Keratinocyte (primary cell): ENCODE measurements at regions not wholly inside any gene's neighbourhood (a gene's known extent, or its start where the extent isn't known, plus 50 kb on each side); places are given as distances from the start of the nearest gene placed in this dataset.

ENCODE experiments used
- DNase-seq: peaks from one replicate; pipeline ENCODE4 v3.0.0-alpha.2; 2011; ENCODE audit warnings: low read depth, missing footprints, low spot score
- FAIRE-seq: peaks from 2 replicates; lab custom pipeline; 2011; peaks lifted over from hg19 to GRCh38; lab: Jason Lieb, UNC
- H2AFZ ChIP-seq: 2 replicates; pipeline ENCODE4 v1.6.0; 2012; ENCODE audit warnings: low read length, control low read depth, inconsistent platforms; ENCODE audit not compliant: control insufficient read depth
- H3K27ac ChIP-seq: 2 replicates; pipeline ENCODE4 v1.5.1; 2011; ENCODE audit warnings: low read length; ENCODE audit not compliant: control insufficient read depth, insufficient read depth
- H3K27me3 ChIP-seq: 3 replicates; pipeline ENCODE4 v1.6.0; 2011; ENCODE audit warnings: low read length; ENCODE audit not compliant: control insufficient read depth, insufficient read depth; ENCODE audit errors: extremely low read depth
- H3K36me3 ChIP-seq, 2 experiments: 2 replicates in 1 of 2; 3 replicates in 1 of 2; pipeline ENCODE4 v1.5.1; 2011; ENCODE audit warnings: low read length in 2 of 2, mild to moderate bottlenecking in 1 of 2; ENCODE audit not compliant: control insufficient read depth in 2 of 2, insufficient read depth in 2 of 2; ENCODE audit errors: extremely low read depth in 1 of 2
- H3K4me1 ChIP-seq: 3 replicates; pipeline ENCODE4 v1.5.1; 2011; ENCODE audit warnings: low read length; ENCODE audit not compliant: control insufficient read depth, insufficient read depth; ENCODE audit errors: extremely low read depth
- H3K4me2 ChIP-seq: 3 replicates; pipeline ENCODE4 v1.6.0; 2011; ENCODE audit warnings: low read depth, low read length; ENCODE audit not compliant: control insufficient read depth, insufficient read depth; ENCODE audit errors: extremely low read depth
- H3K4me3 ChIP-seq, 3 experiments: fragments of 200-600 bp in 1 of 3; sonication (generic) in 1 of 3; 2 replicates in 2 of 3; 3 replicates in 1 of 3; pipeline ENCODE4 v1.5.1; 2011 to 2016; ENCODE audit warnings: low read length in 3 of 3, mild to moderate bottlenecking in 3 of 3, control low read depth in 2 of 3, inconsistent platforms in 1 of 3, low read depth in 1 of 3, mixed read lengths in 1 of 3, mixed run types in 1 of 3, moderate library complexity in 1 of 3; ENCODE audit not compliant: control insufficient read depth in 2 of 3, insufficient read depth in 2 of 3; ENCODE audit errors: extremely low read depth in 1 of 3
- H3K79me2 ChIP-seq: 2 replicates; pipeline ENCODE4 v1.6.0; 2012; ENCODE audit warnings: low read length; ENCODE audit not compliant: control insufficient read depth, insufficient read depth
- H3K9ac ChIP-seq: 3 replicates; pipeline ENCODE4 v1.6.0; 2011; ENCODE audit warnings: low read length; ENCODE audit not compliant: control insufficient read depth, insufficient read depth; ENCODE audit errors: extremely low read depth
- H3K9me1 ChIP-seq: 3 replicates; pipeline ENCODE4 v1.6.0; 2011; ENCODE audit warnings: low read length; ENCODE audit not compliant: control insufficient read depth, insufficient read depth; ENCODE audit errors: extremely low read depth
- H3K9me3 ChIP-seq: 2 replicates; pipeline ENCODE4 v1.5.1; 2012; ENCODE audit warnings: low read depth, low read length; ENCODE audit not compliant: control insufficient read depth
- H4K20me1 ChIP-seq: 3 replicates; pipeline ENCODE4 v1.6.0; 2011; ENCODE audit warnings: low read length; ENCODE audit not compliant: control insufficient read depth, insufficient read depth; ENCODE audit errors: extremely low read depth
- EZH2 ChIP-seq: IDR thresholded peaks from one replicate; pipeline ENCODE4 v1.6.1; 2012; ENCODE audit warnings: inconsistent platforms, mild to moderate bottlenecking, low read length, moderate library complexity
- dilution Hi-C: fragments of 300-500 bp; cut with MboI; formaldehyde crosslinking; loops from one replicate; pipeline ENCODE4 v1.7.0; 2020; ENCODE audit warnings: low sequenced_read_pairs; ENCODE audit not compliant: extremely low pct_ligation_motif_present
- TF ChIP-seq, protein P1 (sequence below), 3 experiments: IDR thresholded peaks in 1 of 3; conservative IDR thresholded peaks in 1 of 3; optimal IDR thresholded peaks in 1 of 3; 2 replicates in 2 of 3; 3 replicates in 1 of 3; pipeline versions ENCODE3 to v1.5.1; 2011; ENCODE audit warnings: low read length in 3 of 3, mild to moderate bottlenecking in 3 of 3, moderate library complexity in 2 of 3, control low read depth in 1 of 3, inconsistent platforms in 1 of 3; ENCODE audit not compliant: insufficient read depth in 2 of 3; ENCODE audit errors: extremely low read depth in 1 of 3

DNA sequence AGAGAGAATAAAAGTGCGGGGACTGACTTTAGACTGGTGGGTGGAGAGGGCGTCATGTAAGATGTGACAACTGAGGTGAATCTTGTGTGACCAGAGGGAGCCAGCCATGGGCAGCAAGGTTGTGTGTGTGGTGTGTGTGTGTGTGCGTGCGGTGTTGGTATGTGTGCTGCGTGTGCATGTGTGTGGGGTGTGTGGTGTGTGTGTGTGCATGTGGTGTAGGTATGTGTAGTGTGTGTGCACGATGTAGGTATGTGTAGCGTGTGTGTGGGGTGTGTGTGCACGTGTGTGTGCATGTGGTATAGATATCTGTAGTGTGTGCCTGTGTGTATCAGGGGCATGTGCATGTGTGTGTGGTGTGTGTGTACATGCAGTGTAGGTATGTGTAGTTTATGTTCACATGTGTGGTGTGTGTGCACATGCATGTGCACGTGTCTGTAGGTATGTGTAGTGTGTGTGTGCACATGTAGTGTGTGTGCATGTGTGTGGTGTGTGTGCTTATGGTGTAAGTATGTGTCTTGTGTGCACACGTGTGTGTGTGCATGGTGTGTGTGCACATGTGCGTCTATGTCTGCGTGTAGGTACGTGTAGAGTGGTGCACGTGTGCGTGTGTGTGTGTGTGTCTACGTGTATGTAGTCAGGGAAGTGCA lies 312.3 kb upstream of the MKI67 start:
- FAIRE-seq (no peak), DNase-seq (no peak)
- dilution Hi-C loops: no loop called here

DNA sequence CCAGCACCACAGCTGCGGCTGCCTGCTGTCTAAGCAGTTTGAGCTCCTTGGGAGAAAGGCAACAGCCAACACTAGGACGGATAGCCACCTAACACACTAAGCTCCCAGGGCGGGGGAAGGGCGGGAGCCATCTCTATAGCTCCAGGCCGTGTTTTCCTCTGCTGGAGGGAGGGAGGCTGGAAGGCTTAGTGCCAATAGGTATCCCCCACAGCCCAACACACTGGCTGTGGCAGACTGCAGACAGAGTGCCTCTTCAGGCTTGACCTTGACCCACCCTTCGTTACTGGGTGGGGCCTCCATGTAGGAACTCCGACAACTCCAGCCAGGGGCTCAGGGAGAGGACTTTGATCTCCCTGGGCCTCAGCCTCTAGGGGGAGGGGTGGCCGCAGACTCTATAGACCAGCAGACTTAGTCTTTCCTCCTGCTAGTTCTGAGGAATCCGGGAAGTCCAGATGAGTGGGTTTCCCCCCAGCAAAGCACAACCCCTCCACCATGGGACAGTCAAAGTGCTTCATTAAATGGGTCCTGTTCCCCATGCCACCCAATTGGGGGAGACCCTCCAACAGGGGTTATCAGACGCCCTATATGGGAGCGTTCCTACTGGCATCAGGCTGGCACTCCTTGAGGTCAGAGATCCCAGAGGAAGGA lies 314.4 kb upstream of the MKI67 start:
- Histone ChIP-seq H4K20me1 (no peaks in the 10 kb centered on the region), H3K79me2 (no peaks in the 10 kb centered on the region), H3K27ac (no peak overlapping the region), H3K27me3 (no peaks in the 10 kb centered on the region), H3K9ac (no peak overlapping the region), H3K4me2 (no peak overlapping the region), H3K4me1 (no peaks in the 10 kb centered on the region), H3K9me3 (peaks cover 7% of the 10 kb centered on the region), H3K36me3 (no peaks in the 10 kb centered on the region), H3K4me3 (no peak overlapping the region), H2AFZ (no peak overlapping the region), H3K9me1 (no peaks in the 10 kb centered on the region)
- dilution Hi-C loops: no loop called here
- DNase-seq (no peak), FAIRE-seq (no peak)
- TF ChIP-seq, protein P1, sequence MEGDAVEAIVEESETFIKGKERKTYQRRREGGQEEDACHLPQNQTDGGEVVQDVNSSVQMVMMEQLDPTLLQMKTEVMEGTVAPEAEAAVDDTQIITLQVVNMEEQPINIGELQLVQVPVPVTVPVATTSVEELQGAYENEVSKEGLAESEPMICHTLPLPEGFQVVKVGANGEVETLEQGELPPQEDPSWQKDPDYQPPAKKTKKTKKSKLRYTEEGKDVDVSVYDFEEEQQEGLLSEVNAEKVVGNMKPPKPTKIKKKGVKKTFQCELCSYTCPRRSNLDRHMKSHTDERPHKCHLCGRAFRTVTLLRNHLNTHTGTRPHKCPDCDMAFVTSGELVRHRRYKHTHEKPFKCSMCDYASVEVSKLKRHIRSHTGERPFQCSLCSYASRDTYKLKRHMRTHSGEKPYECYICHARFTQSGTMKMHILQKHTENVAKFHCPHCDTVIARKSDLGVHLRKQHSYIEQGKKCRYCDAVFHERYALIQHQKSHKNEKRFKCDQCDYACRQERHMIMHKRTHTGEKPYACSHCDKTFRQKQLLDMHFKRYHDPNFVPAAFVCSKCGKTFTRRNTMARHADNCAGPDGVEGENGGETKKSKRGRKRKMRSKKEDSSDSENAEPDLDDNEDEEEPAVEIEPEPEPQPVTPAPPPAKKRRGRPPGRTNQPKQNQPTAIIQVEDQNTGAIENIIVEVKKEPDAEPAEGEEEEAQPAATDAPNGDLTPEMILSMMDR (optimal IDR thresholded peaks at IDR 0.05 in 1 of 3, IDR thresholded peaks at IDR 0.05 in 1 of 3, conservative IDR thresholded peaks at IDR 0.05 in 1 of 3; ENCODE audit: extremely low read depth in 1 of 3, insufficient read depth in 2 of 3, low read length in 3 of 3): no peak

More for the DNA sequence above, 312.3 kb upstream of the MKI67 start:
- H3K9me1 ChIP-seq: no peaks in the 10 kb centered on the region
- H3K4me2 ChIP-seq: no peak overlapping the region
- H3K9ac ChIP-seq: no peak overlapping the region
- H4K20me1 ChIP-seq: no peaks in the 10 kb centered on the region
- no peaks in the 10 kb centered on the region for H3K27me3 ChIP-seq
- no peaks in the 10 kb centered on the region for H3K79me2 ChIP-seq
- H3K27ac ChIP-seq: no peak overlapping the region
- no peak overlapping the region for H2AFZ ChIP-seq
- H3K4me1 ChIP-seq: no peaks in the 10 kb centered on the region
- TF ChIP-seq, protein P1 (optimal IDR thresholded peaks at IDR 0.05 in 1 of 3, IDR thresholded peaks at IDR 0.05 in 1 of 3, conservative IDR thresholded peaks at IDR 0.05 in 1 of 3; ENCODE audit: extremely low read depth in 1 of 3, insufficient read depth in 2 of 3, low read length in 3 of 3): no peak
- TF ChIP-seq EZH2: no peak
- no peaks in the 10 kb centered on the region for H3K36me3 ChIP-seq
- no peak overlapping the region for H3K4me3 ChIP-seq
- H3K9me3 ChIP-seq: peaks cover 7% of the 10 kb centered on the region
